ENCODE measurements at regions not wholly inside any gene's neighbourhood (a gene's known extent, or its start where the extent isn't known, plus 50 kb on each side); places are given as distances from the start of the nearest gene placed in this dataset.

DNA sequence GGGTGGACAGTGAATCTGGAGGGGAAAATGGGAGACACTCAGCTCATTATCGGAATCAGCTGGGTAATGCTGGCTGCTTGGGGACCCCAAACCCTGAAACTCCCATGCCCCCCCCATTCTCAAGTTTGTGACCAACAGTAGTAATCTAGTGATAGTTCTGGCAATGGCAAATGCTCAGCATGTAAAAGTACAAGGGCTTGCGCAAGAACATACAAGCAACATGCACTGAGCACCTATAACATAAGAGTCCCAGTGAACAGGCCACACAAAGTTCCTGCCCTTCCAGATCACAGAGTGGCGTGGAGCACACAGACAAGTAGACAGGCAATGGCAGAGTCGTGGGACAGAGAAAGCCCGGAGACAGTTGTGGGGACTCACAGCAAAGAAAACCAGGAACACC, 407.9 kb downstream of the MED13L start:
- TF ChIP-seq, protein P1, sequence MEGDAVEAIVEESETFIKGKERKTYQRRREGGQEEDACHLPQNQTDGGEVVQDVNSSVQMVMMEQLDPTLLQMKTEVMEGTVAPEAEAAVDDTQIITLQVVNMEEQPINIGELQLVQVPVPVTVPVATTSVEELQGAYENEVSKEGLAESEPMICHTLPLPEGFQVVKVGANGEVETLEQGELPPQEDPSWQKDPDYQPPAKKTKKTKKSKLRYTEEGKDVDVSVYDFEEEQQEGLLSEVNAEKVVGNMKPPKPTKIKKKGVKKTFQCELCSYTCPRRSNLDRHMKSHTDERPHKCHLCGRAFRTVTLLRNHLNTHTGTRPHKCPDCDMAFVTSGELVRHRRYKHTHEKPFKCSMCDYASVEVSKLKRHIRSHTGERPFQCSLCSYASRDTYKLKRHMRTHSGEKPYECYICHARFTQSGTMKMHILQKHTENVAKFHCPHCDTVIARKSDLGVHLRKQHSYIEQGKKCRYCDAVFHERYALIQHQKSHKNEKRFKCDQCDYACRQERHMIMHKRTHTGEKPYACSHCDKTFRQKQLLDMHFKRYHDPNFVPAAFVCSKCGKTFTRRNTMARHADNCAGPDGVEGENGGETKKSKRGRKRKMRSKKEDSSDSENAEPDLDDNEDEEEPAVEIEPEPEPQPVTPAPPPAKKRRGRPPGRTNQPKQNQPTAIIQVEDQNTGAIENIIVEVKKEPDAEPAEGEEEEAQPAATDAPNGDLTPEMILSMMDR (conservative IDR thresholded peaks at IDR 0.05; ENCODE audit: low read length), result no peak
- TF ChIP-seq EZH2phosphoT487 (IDR thresholded peaks at IDR 0.05; ENCODE audit: borderline replicate concordance), result no peak

Data from Loucy (cell line).